ENCODE measurements at regions not wholly inside any gene's neighbourhood (a gene's known extent, or its start where the extent isn't known, plus 50 kb on each side); places are given as distances from the start of the nearest gene placed in this dataset.

- in situ Hi-C loops (cut with HindIII; ENCODE audit: extremely low pct_ligation_motif_present, low pct_unique_long_range_greater_than_20kb): no loop called here
Measured at GRCh38 chr1:234901491-234902049, 227.1 kb downstream of the TOMM20 start.

DNA sequence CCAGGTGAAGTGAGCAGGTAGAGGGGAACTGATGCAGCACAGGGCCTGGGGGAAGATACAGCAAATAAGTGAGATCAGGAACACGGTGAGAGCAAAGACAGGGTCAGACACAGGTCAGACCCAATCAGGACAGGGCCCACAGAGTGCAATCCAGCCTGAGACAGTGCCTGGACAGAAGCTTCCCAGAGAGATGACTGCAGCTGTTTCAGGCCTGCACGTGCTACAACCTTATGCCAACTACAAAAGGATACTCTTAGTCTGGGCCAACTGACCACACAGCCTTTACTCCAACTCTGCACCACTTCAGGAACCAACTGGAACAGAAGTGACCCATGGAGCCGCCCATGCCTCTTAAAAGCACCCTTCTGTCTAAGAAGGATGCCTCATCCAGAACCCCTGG, 228.0 kb downstream of the TOMM20 start:
- intact Hi-C loops (cut with micrococcal nuclease; ENCODE audit: unreplicated experiment) (no loop called here), in situ Hi-C loops (cut with HindIII; ENCODE audit: extremely low pct_ligation_motif_present, low pct_unique_long_range_greater_than_20kb) (no loop called here)
- H3K79me2 ChIP-seq (ENCODE audit: insufficient read depth, low read length): no peaks in the 10 kb centered on the region
- POLR2A ChIA-PET: interaction anchor here (2.3 kb wide), 1 partner anchor 25 kb away, joined by 8 read pairs; no protein-coding TSS in a partner anchor
- CTCF ChIA-PET (ENCODE audit: low intra/inter-chr PET ratio, low total read pairs): no interaction called here
- no peaks in the 10 kb centered on the region for H3K9me3 ChIP-seq (ENCODE audit: low read length)
- H3K27me3 ChIP-seq (ENCODE audit: control insufficient read depth in 1 of 2, insufficient read depth in 2 of 2, low read length in 2 of 2): no peaks in the 10 kb centered on the region
- peak; percentile 29; the same call in 2 of the 3 replicates for ATAC-seq
- no peak overlapping the region for H3K9ac ChIP-seq (ENCODE audit: insufficient read depth, low read depth, low read length)
- BruUV-seq (replicated peaks): no TSS peak
- no peak overlapping the region for H3K4me3 ChIP-seq (replicated peaks in 1 of 3; ENCODE audit: insufficient read depth in 1 of 3, low read depth in 2 of 3, low read length in 3 of 3)
- H3K4me2 ChIP-seq (ENCODE audit: low read depth, low read length): no peak overlapping the region
- WGBS (ENCODE audit: low lambda C conversion rate): 73% methylated on average over 2 of the region's 3 CpGs
- no peak overlapping the region for H2AFZ ChIP-seq (ENCODE audit: low read length)
- H4K20me1 ChIP-seq (ENCODE audit: insufficient read depth, low read length): no peaks in the 10 kb centered on the region
- no peaks in the 10 kb centered on the region for H3K36me3 ChIP-seq (replicated peaks in 1 of 2; ENCODE audit: control insufficient read depth in 1 of 2, insufficient read depth in 2 of 2, low read length in 2 of 2)
- FAIRE-seq: no peak
- no peak for DNase-seq (ENCODE audit: low spot score)
- no peak overlapping the region for H3K27ac ChIP-seq (ENCODE audit: extremely low read length, insufficient read depth, low read length)
- peaks cover 44% of the 10 kb centered on the region for H3K4me1 ChIP-seq (ENCODE audit: insufficient read depth, low read length)
- TF ChIP-seq PATZ1 (CRISPR knock-in tag; IDR thresholded peaks at IDR 0.05): no peak
- TF ChIP-seq, protein P1, sequence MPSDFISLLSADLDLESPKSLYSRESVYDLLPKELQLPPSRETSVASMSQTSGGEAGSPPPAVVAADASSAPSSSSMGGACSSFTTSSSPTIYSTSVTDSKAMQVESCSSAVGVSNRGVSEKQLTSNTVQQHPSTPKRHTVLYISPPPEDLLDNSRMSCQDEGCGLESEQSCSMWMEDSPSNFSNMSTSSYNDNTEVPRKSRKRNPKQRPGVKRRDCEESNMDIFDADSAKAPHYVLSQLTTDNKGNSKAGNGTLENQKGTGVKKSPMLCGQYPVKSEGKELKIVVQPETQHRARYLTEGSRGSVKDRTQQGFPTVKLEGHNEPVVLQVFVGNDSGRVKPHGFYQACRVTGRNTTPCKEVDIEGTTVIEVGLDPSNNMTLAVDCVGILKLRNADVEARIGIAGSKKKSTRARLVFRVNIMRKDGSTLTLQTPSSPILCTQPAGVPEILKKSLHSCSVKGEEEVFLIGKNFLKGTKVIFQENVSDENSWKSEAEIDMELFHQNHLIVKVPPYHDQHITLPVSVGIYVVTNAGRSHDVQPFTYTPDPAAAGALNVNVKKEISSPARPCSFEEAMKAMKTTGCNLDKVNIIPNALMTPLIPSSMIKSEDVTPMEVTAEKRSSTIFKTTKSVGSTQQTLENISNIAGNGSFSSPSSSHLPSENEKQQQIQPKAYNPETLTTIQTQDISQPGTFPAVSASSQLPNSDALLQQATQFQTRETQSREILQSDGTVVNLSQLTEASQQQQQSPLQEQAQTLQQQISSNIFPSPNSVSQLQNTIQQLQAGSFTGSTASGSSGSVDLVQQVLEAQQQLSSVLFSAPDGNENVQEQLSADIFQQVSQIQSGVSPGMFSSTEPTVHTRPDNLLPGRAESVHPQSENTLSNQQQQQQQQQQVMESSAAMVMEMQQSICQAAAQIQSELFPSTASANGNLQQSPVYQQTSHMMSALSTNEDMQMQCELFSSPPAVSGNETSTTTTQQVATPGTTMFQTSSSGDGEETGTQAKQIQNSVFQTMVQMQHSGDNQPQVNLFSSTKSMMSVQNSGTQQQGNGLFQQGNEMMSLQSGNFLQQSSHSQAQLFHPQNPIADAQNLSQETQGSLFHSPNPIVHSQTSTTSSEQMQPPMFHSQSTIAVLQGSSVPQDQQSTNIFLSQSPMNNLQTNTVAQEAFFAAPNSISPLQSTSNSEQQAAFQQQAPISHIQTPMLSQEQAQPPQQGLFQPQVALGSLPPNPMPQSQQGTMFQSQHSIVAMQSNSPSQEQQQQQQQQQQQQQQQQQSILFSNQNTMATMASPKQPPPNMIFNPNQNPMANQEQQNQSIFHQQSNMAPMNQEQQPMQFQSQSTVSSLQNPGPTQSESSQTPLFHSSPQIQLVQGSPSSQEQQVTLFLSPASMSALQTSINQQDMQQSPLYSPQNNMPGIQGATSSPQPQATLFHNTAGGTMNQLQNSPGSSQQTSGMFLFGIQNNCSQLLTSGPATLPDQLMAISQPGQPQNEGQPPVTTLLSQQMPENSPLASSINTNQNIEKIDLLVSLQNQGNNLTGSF (CRISPR knock-in tag; IDR thresholded peaks at IDR 0.05): no peak
- no peak for TF ChIP-seq TGIF2 (CRISPR knock-in tag; IDR thresholded peaks at IDR 0.05)

More at GRCh38 chr1:234901491-234902049, 227.1 kb downstream of the TOMM20 start:
- FAIRE-seq (no peak), DNase-seq (ENCODE audit: low spot score) (no peak), ATAC-seq (no peak)
- Histone ChIP-seq H3K4me1 (ENCODE audit: insufficient read depth, low read length) (peaks cover 38% of the 10 kb centered on the region), H4K20me1 (ENCODE audit: insufficient read depth, low read length) (no peaks in the 10 kb centered on the region), H3K9me3 (ENCODE audit: low read length) (no peaks in the 10 kb centered on the region), H3K27me3 (ENCODE audit: control insufficient read depth in 1 of 2, insufficient read depth in 2 of 2, low read length in 2 of 2) (no peaks in the 10 kb centered on the region), H3K79me2 (ENCODE audit: insufficient read depth, low read length) (no peaks in the 10 kb centered on the region), H3K27ac (ENCODE audit: extremely low read length, insufficient read depth, low read length) (no peak overlapping the region), H2AFZ (ENCODE audit: low read length) (no peak overlapping the region), H3K36me3 (replicated peaks in 1 of 2; ENCODE audit: control insufficient read depth in 1 of 2, insufficient read depth in 2 of 2, low read length in 2 of 2) (no peaks in the 10 kb centered on the region), H3K9ac (ENCODE audit: insufficient read depth, low read depth, low read length) (no peak overlapping the region), H3K4me3 (replicated peaks in 1 of 3; ENCODE audit: insufficient read depth in 1 of 3, low read depth in 2 of 3, low read length in 3 of 3) (no peak overlapping the region), H3K4me2 (ENCODE audit: low read depth, low read length) (no peak overlapping the region)
- WGBS (ENCODE audit: low lambda C conversion rate): 96% methylated on average over 10 of the region's 10 CpGs
- ChIA-PET CTCF (ENCODE audit: low intra/inter-chr PET ratio, low total read pairs) (no interaction called here), POLR2A (interaction anchor here (0.9 kb wide), 1 partner anchor 56 kb away, joined by 3 read pairs; no protein-coding TSS in a partner anchor)
- TF ChIP-seq ZNF121 (CRISPR knock-in tag; IDR thresholded peaks at IDR 0.05) (no peak), HOMEZ (CRISPR knock-in tag; IDR thresholded peaks at IDR 0.05; ENCODE audit: low read depth) (0 out of 2 replicates have a peak, but pooled peaks have one; percentile 15)
- intact Hi-C loops (cut with micrococcal nuclease; ENCODE audit: unreplicated experiment): no loop called here
- no TSS peak for BruUV-seq (replicated peaks)
